ENCODE measurements at regions not wholly inside any gene's neighbourhood (a gene's known extent, or its start where the extent isn't known, plus 50 kb on each side); places are given as distances from the start of the nearest gene placed in this dataset.

DNA sequence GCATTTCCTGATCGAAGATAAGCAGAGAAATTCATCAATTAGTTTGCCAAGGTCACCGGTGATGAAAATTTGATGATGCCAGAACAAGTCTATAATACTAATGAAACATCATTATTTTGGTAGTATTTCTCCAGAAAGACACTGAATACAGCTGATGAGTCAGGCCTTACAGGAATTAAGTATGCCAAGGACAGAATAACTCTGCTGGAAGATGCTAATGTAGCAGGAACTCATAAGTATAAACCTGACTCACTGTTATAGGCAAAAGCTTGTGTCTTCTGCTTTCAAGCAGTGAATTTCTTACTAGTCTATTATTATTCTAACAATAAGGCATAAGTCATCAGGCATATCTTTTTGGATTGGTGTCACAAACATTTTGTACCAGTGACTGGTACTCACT, 1825.1 kb upstream of the IGFBP7 start:
- no peak overlapping the region for H3K4me3 ChIP-seq (ENCODE audit: low read depth, low read length)
- DNase-seq (ENCODE audit: low read depth), result no peak
- no peaks in the 10 kb centered on the region for H3K27me3 ChIP-seq (ENCODE audit: control insufficient read depth, insufficient read depth, low read length)
- no peaks in the 10 kb centered on the region for H3K36me3 ChIP-seq (ENCODE audit: control insufficient read depth, insufficient read depth, low read length)
- TF ChIP-seq, protein P1, sequence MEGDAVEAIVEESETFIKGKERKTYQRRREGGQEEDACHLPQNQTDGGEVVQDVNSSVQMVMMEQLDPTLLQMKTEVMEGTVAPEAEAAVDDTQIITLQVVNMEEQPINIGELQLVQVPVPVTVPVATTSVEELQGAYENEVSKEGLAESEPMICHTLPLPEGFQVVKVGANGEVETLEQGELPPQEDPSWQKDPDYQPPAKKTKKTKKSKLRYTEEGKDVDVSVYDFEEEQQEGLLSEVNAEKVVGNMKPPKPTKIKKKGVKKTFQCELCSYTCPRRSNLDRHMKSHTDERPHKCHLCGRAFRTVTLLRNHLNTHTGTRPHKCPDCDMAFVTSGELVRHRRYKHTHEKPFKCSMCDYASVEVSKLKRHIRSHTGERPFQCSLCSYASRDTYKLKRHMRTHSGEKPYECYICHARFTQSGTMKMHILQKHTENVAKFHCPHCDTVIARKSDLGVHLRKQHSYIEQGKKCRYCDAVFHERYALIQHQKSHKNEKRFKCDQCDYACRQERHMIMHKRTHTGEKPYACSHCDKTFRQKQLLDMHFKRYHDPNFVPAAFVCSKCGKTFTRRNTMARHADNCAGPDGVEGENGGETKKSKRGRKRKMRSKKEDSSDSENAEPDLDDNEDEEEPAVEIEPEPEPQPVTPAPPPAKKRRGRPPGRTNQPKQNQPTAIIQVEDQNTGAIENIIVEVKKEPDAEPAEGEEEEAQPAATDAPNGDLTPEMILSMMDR (IDR thresholded peaks at IDR 0.05; ENCODE audit: insufficient read depth, low read length, poor library complexity, severe bottlenecking), result no peak

DNA sequence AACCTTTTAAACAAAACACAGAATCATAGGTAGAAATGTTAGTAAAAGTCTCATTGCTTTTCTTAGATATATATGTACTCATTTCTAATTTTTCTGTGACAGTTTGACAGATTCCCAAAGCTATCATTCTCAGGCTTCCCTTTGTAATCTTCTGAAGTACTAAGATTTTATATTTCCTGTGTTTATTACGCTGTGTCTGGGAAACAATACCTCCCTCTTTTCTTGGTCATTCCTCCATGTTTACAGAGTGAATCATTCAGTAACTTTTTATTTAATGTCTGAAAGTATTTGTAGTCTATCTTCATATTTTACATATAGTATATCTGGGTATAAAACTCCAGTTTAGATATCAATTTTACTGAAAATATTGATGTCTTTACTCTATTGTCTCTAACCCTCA, 1826.3 kb upstream of the IGFBP7 start:
- no peaks in the 10 kb centered on the region for H3K36me3 ChIP-seq (ENCODE audit: control insufficient read depth, insufficient read depth, low read length)
- TF ChIP-seq, protein P1 (IDR thresholded peaks at IDR 0.05; ENCODE audit: insufficient read depth, low read length, poor library complexity, severe bottlenecking), result no peak
- no peak overlapping the region for H3K4me3 ChIP-seq (ENCODE audit: low read depth, low read length)
- H3K27me3 ChIP-seq (ENCODE audit: control insufficient read depth, insufficient read depth, low read length), result no peaks in the 10 kb centered on the region
- DNase-seq (ENCODE audit: low read depth), result no peak

DNA sequence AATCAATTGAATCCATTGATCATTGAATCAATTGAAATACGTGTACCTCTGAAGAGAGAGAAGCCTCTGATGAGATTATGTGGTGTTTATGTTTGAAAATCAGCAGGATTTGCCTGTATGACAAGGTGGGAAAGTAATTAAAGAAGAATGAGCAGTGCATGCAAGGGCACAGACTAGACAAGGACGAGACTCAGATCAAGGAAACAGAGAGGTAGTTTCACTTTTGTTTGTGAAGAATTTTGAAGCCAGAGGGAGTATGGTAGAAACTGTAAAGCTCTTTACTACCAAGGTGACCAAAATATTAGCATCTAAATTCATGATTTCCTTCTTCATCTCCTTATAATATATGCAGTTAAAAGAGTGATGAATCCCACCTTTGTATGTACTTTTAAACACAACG, 1830.0 kb upstream of the IGFBP7 start:
- Histone ChIP-seq H3K27me3 (ENCODE audit: control insufficient read depth, insufficient read depth, low read length) (no peaks in the 10 kb centered on the region), H3K36me3 (ENCODE audit: control insufficient read depth, insufficient read depth, low read length) (no peaks in the 10 kb centered on the region), H3K4me3 (ENCODE audit: low read depth, low read length) (no peak overlapping the region)
- TF ChIP-seq, protein P1 (IDR thresholded peaks at IDR 0.05; ENCODE audit: insufficient read depth, low read length, poor library complexity, severe bottlenecking), result no peak
- DNase-seq (ENCODE audit: low read depth), result no peak

DNA sequence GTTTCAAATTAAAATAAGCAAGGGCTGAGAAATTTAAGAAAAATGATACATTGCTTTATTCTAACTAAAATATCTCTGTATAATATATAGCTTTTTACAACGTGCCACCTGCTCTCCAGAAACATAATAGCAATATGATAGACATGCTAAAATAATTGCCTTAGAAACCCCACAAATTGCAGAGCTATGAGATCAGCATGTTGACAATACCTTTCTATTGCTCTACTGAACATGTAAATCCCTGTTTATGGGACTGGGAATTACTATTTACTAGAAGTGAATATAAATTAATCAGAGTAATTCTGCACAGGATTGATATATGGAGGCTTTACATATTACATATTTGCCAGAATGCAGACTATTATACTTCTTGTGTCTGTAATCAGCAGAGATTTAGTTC, 1831.1 kb upstream of the IGFBP7 start:
- no peak overlapping the region for H3K4me3 ChIP-seq (ENCODE audit: low read depth, low read length)
- no peaks in the 10 kb centered on the region for H3K36me3 ChIP-seq (ENCODE audit: control insufficient read depth, insufficient read depth, low read length)
- DNase-seq (ENCODE audit: low read depth), result no peak
- H3K27me3 ChIP-seq (ENCODE audit: control insufficient read depth, insufficient read depth, low read length), result no peaks in the 10 kb centered on the region
- TF ChIP-seq, protein P1 (IDR thresholded peaks at IDR 0.05; ENCODE audit: insufficient read depth, low read length, poor library complexity, severe bottlenecking), result no peak

DNA sequence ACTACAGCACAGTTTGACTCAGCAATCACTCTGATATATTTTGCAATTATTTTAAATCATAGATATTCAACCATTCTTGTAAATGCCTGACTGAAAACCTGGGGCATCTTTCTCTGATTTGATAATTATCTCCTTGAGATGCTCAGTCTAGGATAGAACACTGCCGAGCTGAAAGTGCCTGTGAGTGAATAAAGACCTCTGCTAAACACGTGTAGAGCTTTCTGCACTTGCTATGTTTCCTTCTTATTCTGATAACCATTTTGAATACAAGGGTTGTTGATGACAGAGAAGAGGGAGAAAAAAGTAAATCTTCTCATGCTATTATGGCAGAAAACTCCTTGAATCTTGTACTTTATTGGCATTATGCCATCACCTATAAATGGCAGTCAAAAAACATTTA, 1843.4 kb upstream of the IGFBP7 start:
- Histone ChIP-seq H3K27me3 (ENCODE audit: control insufficient read depth, insufficient read depth, low read length) (no peaks in the 10 kb centered on the region), H3K4me3 (ENCODE audit: low read depth, low read length) (no peak overlapping the region), H3K36me3 (ENCODE audit: control insufficient read depth, insufficient read depth, low read length) (no peaks in the 10 kb centered on the region)
- DNase-seq (ENCODE audit: low read depth), result no peak
- TF ChIP-seq, protein P1 (IDR thresholded peaks at IDR 0.05; ENCODE audit: insufficient read depth, low read length, poor library complexity, severe bottlenecking), result no peak

DNA sequence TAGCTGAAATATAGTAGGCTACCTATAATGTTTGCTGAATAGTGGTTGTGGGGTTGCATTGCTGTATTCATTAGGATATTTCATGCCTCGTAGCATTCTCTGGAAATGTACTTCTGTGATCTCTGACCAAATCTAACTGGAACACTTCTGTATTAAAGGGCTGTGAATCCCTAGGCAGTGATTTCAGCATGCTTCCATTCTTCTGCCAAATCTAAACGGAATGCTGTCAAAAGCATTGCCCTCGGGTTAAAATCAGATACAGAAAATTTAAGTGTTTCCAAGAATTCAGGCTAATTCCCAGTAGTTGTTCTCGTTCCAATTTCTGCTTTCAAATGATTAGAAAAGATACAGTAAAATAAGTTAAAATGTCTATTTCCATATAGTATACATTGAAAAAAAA, 1847.5 kb upstream of the IGFBP7 start:
- H3K27me3 ChIP-seq (ENCODE audit: control insufficient read depth, insufficient read depth, low read length), result no peaks in the 10 kb centered on the region
- TF ChIP-seq, protein P1 (IDR thresholded peaks at IDR 0.05; ENCODE audit: insufficient read depth, low read length, poor library complexity, severe bottlenecking), result no peak
- H3K36me3 ChIP-seq (ENCODE audit: control insufficient read depth, insufficient read depth, low read length), result no peaks in the 10 kb centered on the region
- no peak overlapping the region for H3K4me3 ChIP-seq (ENCODE audit: low read depth, low read length)
- DNase-seq (ENCODE audit: low read depth), result no peak

All from kidney epithelial cell (primary cell).